ENCODE measurements at regions not wholly inside any gene's neighbourhood (a gene's known extent, or its start where the extent isn't known, plus 50 kb on each side); places are given as distances from the start of the nearest gene placed in this dataset.
"Not testable (repeated sequence)": the region's sequence is repeated elsewhere in the genome, so short reads cannot be mapped to it uniquely, and the experiment has no call there.

GRCh38 chr12:62192180-62192902 is 67.9 kb upstream of the USP15 start:
- peak; percentile 80 for DNase-seq (ENCODE audit: low spot score)
- in situ Hi-C loops (cut with MboI; ENCODE audit: low sequenced_read_pairs, unreplicated experiment), result no loop called here

DNA sequence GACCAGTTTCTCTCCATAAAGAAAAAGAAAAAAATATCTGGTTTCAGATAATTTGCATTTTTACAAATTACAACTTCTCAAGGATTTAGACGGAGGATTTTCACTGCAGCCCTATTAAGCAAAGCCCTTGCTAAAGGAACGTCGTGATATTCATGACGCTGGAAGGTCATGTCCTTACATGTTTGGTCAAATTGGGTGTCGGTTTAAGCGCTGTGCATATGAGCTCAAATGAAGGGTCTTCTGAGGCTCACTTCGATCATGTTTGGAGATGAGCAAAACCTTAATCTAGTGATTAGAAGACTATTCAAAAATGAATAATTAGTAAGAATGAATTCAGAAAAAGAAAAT is 67.3 kb upstream of the USP15 start:
- TF ChIP-seq, protein P1, sequence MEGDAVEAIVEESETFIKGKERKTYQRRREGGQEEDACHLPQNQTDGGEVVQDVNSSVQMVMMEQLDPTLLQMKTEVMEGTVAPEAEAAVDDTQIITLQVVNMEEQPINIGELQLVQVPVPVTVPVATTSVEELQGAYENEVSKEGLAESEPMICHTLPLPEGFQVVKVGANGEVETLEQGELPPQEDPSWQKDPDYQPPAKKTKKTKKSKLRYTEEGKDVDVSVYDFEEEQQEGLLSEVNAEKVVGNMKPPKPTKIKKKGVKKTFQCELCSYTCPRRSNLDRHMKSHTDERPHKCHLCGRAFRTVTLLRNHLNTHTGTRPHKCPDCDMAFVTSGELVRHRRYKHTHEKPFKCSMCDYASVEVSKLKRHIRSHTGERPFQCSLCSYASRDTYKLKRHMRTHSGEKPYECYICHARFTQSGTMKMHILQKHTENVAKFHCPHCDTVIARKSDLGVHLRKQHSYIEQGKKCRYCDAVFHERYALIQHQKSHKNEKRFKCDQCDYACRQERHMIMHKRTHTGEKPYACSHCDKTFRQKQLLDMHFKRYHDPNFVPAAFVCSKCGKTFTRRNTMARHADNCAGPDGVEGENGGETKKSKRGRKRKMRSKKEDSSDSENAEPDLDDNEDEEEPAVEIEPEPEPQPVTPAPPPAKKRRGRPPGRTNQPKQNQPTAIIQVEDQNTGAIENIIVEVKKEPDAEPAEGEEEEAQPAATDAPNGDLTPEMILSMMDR (IDR thresholded peaks at IDR 0.05; ENCODE audit: borderline replicate concordance, control extremely low read depth, extremely low read depth, insufficient read depth, missing control alignments), result peak; percentile 3
- in situ Hi-C loops (cut with MboI; ENCODE audit: low sequenced_read_pairs, unreplicated experiment), result no loop called here
- DNase-seq (ENCODE audit: low spot score), result no peak

More at GRCh38 chr12:62192180-62192902, 67.9 kb upstream of the USP15 start:
- TF ChIP-seq, protein P1 (IDR thresholded peaks at IDR 0.05; ENCODE audit: borderline replicate concordance, control extremely low read depth, extremely low read depth, insufficient read depth, missing control alignments), result peak; percentile 44

DNA sequence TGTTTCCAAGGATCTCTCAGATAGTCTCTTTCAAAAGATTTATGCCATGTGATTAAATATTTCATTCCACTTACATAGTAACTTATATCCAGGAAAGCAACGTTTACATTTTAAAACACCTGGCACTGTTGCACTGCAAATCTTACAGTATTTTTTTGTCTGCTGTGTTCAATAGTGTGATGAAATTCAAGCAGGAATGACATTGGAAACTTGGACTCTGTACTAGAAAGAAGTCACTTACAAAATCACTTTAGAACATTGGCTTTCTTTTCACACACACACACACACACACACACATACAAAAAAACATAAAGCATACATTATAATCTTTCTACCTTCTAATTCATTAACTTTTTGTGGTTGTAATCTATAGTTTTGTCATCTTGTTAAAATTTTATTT is 66.2 kb upstream of the USP15 start:
- TF ChIP-seq, protein P1 (IDR thresholded peaks at IDR 0.05; ENCODE audit: borderline replicate concordance, control extremely low read depth, extremely low read depth, insufficient read depth, missing control alignments), result no peak
- DNase-seq (ENCODE audit: low spot score), result no peak
- in situ Hi-C loops (cut with MboI; ENCODE audit: low sequenced_read_pairs, unreplicated experiment), result no loop called here

- in situ Hi-C loops (cut with MboI; ENCODE audit: low sequenced_read_pairs, unreplicated experiment), result no loop called here
- TF ChIP-seq, protein P1 (IDR thresholded peaks at IDR 0.05; ENCODE audit: borderline replicate concordance, control extremely low read depth, extremely low read depth, insufficient read depth, missing control alignments), result no peak
- no peak for DNase-seq (ENCODE audit: low spot score)
Measured at GRCh38 chr12:62194616-62195015, 65.6 kb upstream of the USP15 start.

DNA sequence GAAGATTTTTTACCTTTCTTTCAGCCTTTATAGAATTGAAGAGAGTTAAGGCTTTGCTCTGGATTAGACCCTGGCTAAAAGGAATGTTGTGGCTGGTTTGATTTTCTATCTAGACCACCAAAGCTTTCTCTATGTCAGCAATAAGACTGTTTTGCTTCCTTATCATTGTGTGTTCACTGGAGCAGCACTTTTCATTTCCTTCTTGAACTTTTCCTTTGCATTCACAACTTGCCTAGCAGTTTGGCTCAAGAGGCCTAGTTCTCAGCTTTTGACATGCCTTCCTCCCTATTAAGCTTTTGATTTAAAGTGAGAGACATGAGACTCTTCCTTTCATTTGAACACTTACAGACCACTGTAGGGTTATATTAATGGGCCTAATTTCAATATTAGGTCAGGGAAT is 64.1 kb upstream of the USP15 start:
- in situ Hi-C loops (cut with MboI; ENCODE audit: low sequenced_read_pairs, unreplicated experiment), result no loop called here
- TF ChIP-seq, protein P1 (IDR thresholded peaks at IDR 0.05; ENCODE audit: borderline replicate concordance, control extremely low read depth, extremely low read depth, insufficient read depth, missing control alignments), result no peak
- no peak for DNase-seq (ENCODE audit: low spot score)

GRCh38 chr12:62202861-62203260 is 57.3 kb upstream of the USP15 start:
- in situ Hi-C loops (cut with MboI; ENCODE audit: low sequenced_read_pairs, unreplicated experiment); DNase-seq (ENCODE audit: low spot score): not testable (repeated sequence)

DNA sequence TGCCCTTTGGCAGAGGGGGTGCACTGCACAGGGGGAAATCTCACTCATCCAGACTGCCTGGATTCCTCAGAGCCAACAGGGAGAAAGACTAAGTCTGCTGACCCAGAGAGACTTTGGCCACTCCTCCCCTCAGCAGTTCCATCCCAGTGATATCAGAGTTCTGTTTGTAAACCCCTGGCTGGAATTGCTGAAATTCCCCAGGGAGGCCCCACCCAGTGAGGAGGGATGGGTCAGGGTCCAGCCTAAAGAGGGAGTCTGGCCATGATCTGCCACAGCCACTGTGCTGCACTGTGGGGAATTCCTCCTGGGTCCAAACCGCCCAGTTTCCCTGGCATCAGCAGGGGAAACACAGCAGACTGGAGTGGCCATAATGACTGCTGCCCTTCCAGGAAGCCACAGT is 54.9 kb upstream of the USP15 start:
- TF ChIP-seq, protein P1 (IDR thresholded peaks at IDR 0.05; ENCODE audit: borderline replicate concordance, control extremely low read depth, extremely low read depth, insufficient read depth, missing control alignments), result no peak
- DNase-seq (ENCODE audit: low spot score), result no peak
- in situ Hi-C loops (cut with MboI; ENCODE audit: low sequenced_read_pairs, unreplicated experiment), result no loop called here

All from GM13976 (cell line).